HEK293T (cell line): ENCODE measurements at regions not wholly inside any gene's neighbourhood (a gene's known extent, or its start where the extent isn't known, plus 50 kb on each side); places are given as distances from the start of the nearest gene placed in this dataset.

ENCODE experiments used
- CTCF ChIA-PET: fragments of 350-600 bp; formaldehyde crosslinking; extraction: SDS; loops from one replicate; lab custom pipeline; 2021; ENCODE audit warnings: antibody characterized with exemption, inconsistent platforms; lab: Yijun Ruan, JAX
- POLR2A ChIA-PET: fragments of 350-600 bp; formaldehyde crosslinking; extraction: SDS; loops from one replicate; lab custom pipeline; 2020; ENCODE audit warnings: antibody characterized with exemption, inconsistent platforms; lab: Yijun Ruan, JAX
- DNase-seq: peaks from one replicate; pipeline ENCODE4 v3.0.0; 2012; ENCODE audit warnings: mixed read lengths; ENCODE audit errors: extremely low spot score
- ARNT ChIP-seq: fragments of 450-650 bp; IDR thresholded peaks from 2 replicates; pipeline ENCODE4 v1.6.1; 2017; ENCODE audit warnings: mild to moderate bottlenecking
- BHLHE40 ChIP-seq: fragments of 450-650 bp; IDR thresholded peaks from 2 replicates; pipeline ENCODE4 v1.6.1; 2016; ENCODE audit warnings: mild to moderate bottlenecking, moderate library complexity, borderline replicate concordance
- CTBP1 ChIP-seq: fragments of 450-650 bp; IDR thresholded peaks from 2 replicates; pipeline ENCODE4 v1.6.1; 2016; ENCODE audit warnings: borderline replicate concordance
- ELF4 ChIP-seq: fragments of 450-650 bp; IDR thresholded peaks from 2 replicates; pipeline ENCODE4 v1.6.1; 2017; ENCODE audit warnings: antibody characterized with exemption
- FOXA1 ChIP-seq: fragments of 450-650 bp; IDR thresholded peaks from 2 replicates; pipeline ENCODE4 v1.6.1; 2016; ENCODE audit warnings: mild to moderate bottlenecking
- FOXK2 ChIP-seq: fragments of 450-650 bp; IDR thresholded peaks from 2 replicates; pipeline ENCODE4 v1.6.1; 2016; ENCODE audit warnings: mild to moderate bottlenecking
- FOXM1 ChIP-seq: fragments of 450-650 bp; IDR thresholded peaks from 2 replicates; pipeline ENCODE4 v1.6.1; 2017; ENCODE audit warnings: mild to moderate bottlenecking, borderline replicate concordance
- HDGF ChIP-seq: fragments of 450-650 bp; IDR thresholded peaks from 2 replicates; pipeline ENCODE4 v1.6.1; 2017; ENCODE audit warnings: antibody characterized with exemption, borderline replicate concordance
- L3MBTL2 ChIP-seq: fragments of 450-650 bp; conservative IDR thresholded peaks from 2 replicates; pipeline ENCODE4 v1.6.1; 2016; ENCODE audit warnings: mild to moderate bottlenecking
- LEF1 ChIP-seq: fragments of 450-650 bp; IDR thresholded peaks from 2 replicates; pipeline ENCODE4 v1.6.1; 2017; ENCODE audit warnings: mild to moderate bottlenecking, borderline replicate concordance
- NFRKB ChIP-seq: fragments of 450-650 bp; IDR thresholded peaks from 2 replicates; pipeline ENCODE4 v1.6.1; 2016; ENCODE audit warnings: mild to moderate bottlenecking, moderate library complexity
- SP1 ChIP-seq: fragments of 450-650 bp; IDR thresholded peaks from 2 replicates; pipeline ENCODE4 v1.6.1; 2017
- SUZ12 ChIP-seq: fragments of 450-650 bp; IDR thresholded peaks from 2 replicates; pipeline ENCODE4 v1.6.1; 2016; ENCODE audit warnings: mild to moderate bottlenecking
- TARDBP ChIP-seq: fragments of 450-650 bp; IDR thresholded peaks from 2 replicates; pipeline ENCODE4 v1.6.1; 2016
- ZNF384 ChIP-seq: fragments of 450-650 bp; IDR thresholded peaks from 2 replicates; pipeline ENCODE4 v1.6.1; 2016
- TF ChIP-seq, protein P1 (sequence below): fragments of 450-650 bp; IDR thresholded peaks from 2 replicates; pipeline ENCODE4 v1.6.1; 2016

- CTCF ChIA-PET = no interaction called here
- TF ChIP-seq LEF1 (no peak), BHLHE40 (no peak), ZNF384 (no peak), L3MBTL2 (no peak), SP1 (no peak), HDGF (no peak), CTBP1 (no peak), ELF4 (no peak), SUZ12 (no peak), ARNT (no peak), FOXA1 (no peak), FOXM1 (no peak), NFRKB (no peak), TARDBP (no peak), FOXK2 (no peak)
- TF ChIP-seq, protein P1, sequence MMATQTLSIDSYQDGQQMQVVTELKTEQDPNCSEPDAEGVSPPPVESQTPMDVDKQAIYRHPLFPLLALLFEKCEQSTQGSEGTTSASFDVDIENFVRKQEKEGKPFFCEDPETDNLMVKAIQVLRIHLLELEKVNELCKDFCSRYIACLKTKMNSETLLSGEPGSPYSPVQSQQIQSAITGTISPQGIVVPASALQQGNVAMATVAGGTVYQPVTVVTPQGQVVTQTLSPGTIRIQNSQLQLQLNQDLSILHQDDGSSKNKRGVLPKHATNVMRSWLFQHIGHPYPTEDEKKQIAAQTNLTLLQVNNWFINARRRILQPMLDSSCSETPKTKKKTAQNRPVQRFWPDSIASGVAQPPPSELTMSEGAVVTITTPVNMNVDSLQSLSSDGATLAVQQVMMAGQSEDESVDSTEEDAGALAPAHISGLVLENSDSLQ = no peak
- DNase-seq = no peak
- POLR2A ChIA-PET = no interaction called here
Measured at GRCh38 chr7:36016648-36017047, 136.4 kb upstream of the EEPD1 start.

- no peak for DNase-seq
- ChIA-PET CTCF (no interaction called here), POLR2A (no interaction called here)
- TF ChIP-seq ELF4 = no peak
- no peak for TF ChIP-seq FOXA1
- TF ChIP-seq HDGF = no peak
- no peak for TF ChIP-seq TARDBP
- no peak for TF ChIP-seq SP1
- TF ChIP-seq ZNF384 = no peak
- no peak for TF ChIP-seq CTBP1
Measured at GRCh38 chr7:36017111-36017510, 135.9 kb upstream of the EEPD1 start.

DNA sequence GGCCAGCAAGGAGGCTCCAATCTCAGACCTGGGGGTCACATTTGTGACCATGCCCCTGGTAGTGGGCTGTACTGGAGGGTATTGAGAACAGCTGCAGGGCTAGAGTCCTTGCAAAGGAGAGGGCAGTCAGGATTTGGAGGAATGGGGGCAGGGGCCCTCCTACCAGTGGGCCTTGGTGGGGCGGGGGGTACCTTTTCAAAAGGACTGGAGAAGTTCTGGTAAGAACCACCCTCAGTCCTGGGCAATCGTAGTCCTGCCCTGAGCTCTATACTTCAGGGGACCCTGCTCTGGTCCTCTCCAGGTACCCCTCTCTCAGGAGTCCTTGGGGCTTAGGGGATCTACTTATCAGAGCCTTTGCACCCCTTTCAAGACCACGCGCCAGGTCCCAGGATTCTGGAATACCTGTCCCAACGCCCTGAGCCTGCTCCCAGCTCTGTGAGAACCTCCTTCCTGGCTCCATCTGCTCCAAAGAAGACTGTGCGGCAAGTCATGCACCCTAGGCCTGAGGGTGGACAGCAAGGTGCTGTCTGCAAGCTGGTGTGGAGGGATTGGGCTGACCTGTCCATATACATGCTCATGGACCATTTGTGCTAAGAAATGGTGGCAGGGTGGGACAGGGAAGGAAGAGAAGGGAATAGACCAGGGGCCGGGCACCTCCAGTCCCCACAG lies 134.1 kb upstream of the EEPD1 start:
- POLR2A ChIA-PET = no interaction called here
- CTCF ChIA-PET = no interaction called here
- DNase-seq = no peak
- TF ChIP-seq FOXK2 (no peak), ZNF384 (no peak), TARDBP (no peak), SUZ12 (no peak), ELF4 (no peak), SP1 (no peak), L3MBTL2 (no peak), LEF1 (no peak), ARNT (no peak)

- CTCF ChIA-PET = interaction anchor here (1.6 kb wide), 1 partner anchor 29 kb away, joined by 4 read pairs; no protein-coding TSS in a partner anchor
- POLR2A ChIA-PET = no interaction called here
- no peak for DNase-seq
- TF ChIP-seq CTBP1 (no peak), NFRKB (no peak), ELF4 (no peak), L3MBTL2 (no peak), ARNT (no peak), FOXM1 (no peak), BHLHE40 (no peak), FOXA1 (no peak), FOXK2 (no peak), ZNF384 (no peak), LEF1 (no peak)
- TF ChIP-seq, protein P1 = no peak
Measured at GRCh38 chr7:36019538-36019937, 133.5 kb upstream of the EEPD1 start.

GRCh38 chr7:36019980-36020379 lies 133.1 kb upstream of the EEPD1 start:
- TF ChIP-seq SP1 (no peak), SUZ12 (no peak), HDGF (no peak), CTBP1 (no peak), FOXM1 (no peak), FOXK2 (no peak), NFRKB (no peak), ZNF384 (no peak), L3MBTL2 (no peak), BHLHE40 (no peak), LEF1 (no peak), ARNT (no peak), FOXA1 (no peak), ELF4 (no peak), TARDBP (no peak)
- TF ChIP-seq, protein P1 = no peak
- CTCF ChIA-PET = interaction anchor here (1.6 kb wide), 1 partner anchor 28 kb away, joined by 4 read pairs; no protein-coding TSS in a partner anchor
- DNase-seq = no peak
- POLR2A ChIA-PET = no interaction called here

GRCh38 chr7:36021367-36021766 lies 131.7 kb upstream of the EEPD1 start:
- POLR2A ChIA-PET = no interaction called here
- TF ChIP-seq FOXK2 (no peak), FOXA1 (no peak), HDGF (no peak), TARDBP (no peak), ELF4 (no peak), ZNF384 (no peak), ARNT (no peak)
- DNase-seq = no peak
- CTCF ChIA-PET = interaction anchor here (0.5 to 1.6 kb wide), 8 partner anchors 9 to 312 kb away, joined by 3 to 8 read pairs (median 3); no protein-coding TSS in a partner anchor
